ENCODE measurements at regions not wholly inside any gene's neighbourhood (a gene's known extent, or its start where the extent isn't known, plus 50 kb on each side); places are given as distances from the start of the nearest gene placed in this dataset.
"Not testable (repeated sequence)": the region's sequence is repeated elsewhere in the genome, so short reads cannot be mapped to it uniquely, and the experiment has no call there.

GRCh38 chr14:105627287-105627686 lies 100.9 kb downstream of the TMEM121 start:
- not testable (repeated sequence) for TF ChIP-seq CTCF (IDR thresholded peaks at IDR 0.05; ENCODE audit: insufficient read depth, low read length); REST (IDR thresholded peaks at IDR 0.05; ENCODE audit: insufficient replicate concordance, low read depth); GABPA (IDR thresholded peaks at IDR 0.05; ENCODE audit: low read depth)
